CD4-positive, alpha-beta T cell (primary cell): ENCODE measurements at regions not wholly inside any gene's neighbourhood (a gene's known extent, or its start where the extent isn't known, plus 50 kb on each side); places are given as distances from the start of the nearest gene placed in this dataset.

Source experiments
- ATAC-seq: fragments of 200-7000 bp; cut with Tn5 transposase; one replicate; pipeline ENCODE4 v1.10.0; 2022; ENCODE audit warnings: mild to moderate bottlenecking; ENCODE audit not compliant: poor library complexity
- CTCF ChIA-PET: fragments of 350-600 bp; sonication (Branson Sonifier 250); formaldehyde crosslinking; loops from one replicate; lab custom pipeline; 2021; ENCODE audit warnings: antibody characterized with exemption, inconsistent platforms; lab: Charles Lee
- POLR2A ChIA-PET: fragments of 350-600 bp; sonication (Branson Sonifier 250); formaldehyde crosslinking; loops from one replicate; lab custom pipeline; 2021; ENCODE audit warnings: antibody characterized with exemption, inconsistent platforms; lab: Charles Lee
- DNase-seq, 14 experiments: peaks; one replicate each; pipeline ENCODE4 v3.0.0-alpha.2; 2013 to 2020; ENCODE audit warnings: mixed read lengths in 2 of 14
- H3K27ac ChIP-seq, 2 donors: one replicate each; pipeline versions ENCODE4 v1.5.1 to v1.7.0; 2013; ENCODE audit warnings: low read length in 2 of 2, low read depth in 1 of 2, mild to moderate bottlenecking in 1 of 2
- H3K27me3 ChIP-seq, 2 experiments: 1 replicate in 1 of 2; 2 replicates in 1 of 2; pipeline versions ENCODE4 v1.6.1 to v1.7.0; 2013; ENCODE audit warnings: low read length in 2 of 2, control low read depth in 1 of 2, mild to moderate bottlenecking in 1 of 2, moderate library complexity in 1 of 2; ENCODE audit not compliant: insufficient read depth in 2 of 2, control insufficient read depth in 1 of 2
- H3K36me3 ChIP-seq: one replicate; pipeline ENCODE4 v1.6.1; 2013; ENCODE audit warnings: low read length, control low read depth; ENCODE audit not compliant: insufficient read depth
- H3K4me1 ChIP-seq: one replicate; pipeline ENCODE4 v1.6.1; 2013; ENCODE audit warnings: low read length, control low read depth; ENCODE audit not compliant: insufficient read depth
- H3K4me3 ChIP-seq: one replicate; pipeline ENCODE4 v1.5.1; 2013; ENCODE audit warnings: mild to moderate bottlenecking, low read length, moderate library complexity
- H3K9me3 ChIP-seq, 2 experiments: 1 replicate in 1 of 2; 2 replicates in 1 of 2; pipeline versions ENCODE4 v1.6.1 to v1.7.0; 2013; ENCODE audit warnings: low read length in 2 of 2, mild to moderate bottlenecking in 2 of 2, control low read depth in 1 of 2, moderate library complexity in 1 of 2; ENCODE audit not compliant: control insufficient read depth in 1 of 2, insufficient read depth in 1 of 2
- H3K27ac Mint-ChIP-seq: one replicate; pipeline ENCODE4 v1.8.0; 2020; ENCODE audit warnings: mixed read lengths
- H3K27me3 Mint-ChIP-seq: one replicate; pipeline ENCODE4 v1.8.0; 2021; ENCODE audit warnings: mixed read lengths
- H3K36me3 Mint-ChIP-seq: one replicate; pipeline ENCODE4 v1.8.0; 2021; ENCODE audit warnings: low read depth, mixed read lengths
- H3K4me1 Mint-ChIP-seq: one replicate; pipeline ENCODE4 v1.8.0; 2021; ENCODE audit warnings: low read depth, mixed read lengths
- H3K4me3 Mint-ChIP-seq: one replicate; pipeline ENCODE4 v1.8.0; 2020; ENCODE audit warnings: mild to moderate bottlenecking, mixed read lengths
- H3K9me3 Mint-ChIP-seq: one replicate; pipeline ENCODE4 v1.8.0; 2020; ENCODE audit warnings: mixed read lengths
- intact Hi-C, 2 experiments: fragments of 100-400 bp; cut with DNase I in 1 of 2; cut with micrococcal nuclease in 1 of 2; formaldehyde crosslinking; loops; one replicate each; pipeline versions ENCODE4 v1.15.1 to v1.9.0; 2023 to 2025; cut with DNase I, micrococcal nuclease
- TF ChIP-seq, protein P1 (sequence below): fragments of 200-600 bp; IDR thresholded peaks from one replicate; pipeline ENCODE4 v1.8.0; 2022; ENCODE audit warnings: antibody characterized with exemption, mild to moderate bottlenecking

DNA sequence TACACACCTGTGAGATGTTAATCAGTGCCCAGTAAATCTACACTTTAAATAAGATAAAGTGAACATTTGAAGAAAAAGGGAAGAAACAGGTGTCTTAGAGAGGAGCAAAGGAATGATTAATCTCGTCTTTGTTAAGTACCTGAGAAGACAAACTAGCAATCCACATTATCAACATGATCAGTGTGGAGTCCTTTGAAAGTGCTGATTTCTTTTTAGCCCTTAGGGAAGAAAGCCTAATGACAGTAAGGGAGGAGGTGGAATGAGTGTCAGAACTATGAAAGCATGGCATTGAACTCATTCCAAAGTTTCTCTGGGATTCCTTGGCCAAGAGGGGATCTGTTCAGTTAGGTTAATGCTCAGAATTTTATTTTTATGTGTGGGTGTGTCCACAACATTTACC, 1109.0 kb upstream of the ACO1 start:
- Mint-ChIP-seq H3K27me3 (no peaks in the 10 kb centered on the region), H3K27ac (no peak overlapping the region), H3K4me1 (peaks cover 25% of the 10 kb centered on the region), H3K36me3 (no peaks in the 10 kb centered on the region), H3K4me3 (no peak overlapping the region), H3K9me3 (no peaks in the 10 kb centered on the region)
- POLR2A ChIA-PET: no interaction called here
- H3K4me1 ChIP-seq: no peaks in the 10 kb centered on the region
- CTCF ChIA-PET: no interaction called here
- no peak overlapping the region for H3K27ac ChIP-seq
- no peaks in the 10 kb centered on the region for H3K9me3 ChIP-seq
- H3K36me3 ChIP-seq: no peaks in the 10 kb centered on the region
- H3K27me3 ChIP-seq: no peaks in the 10 kb centered on the region
- intact Hi-C loops: loop anchor here in 1 of 2 experiments (5.0 kb wide), 1 partner anchor 38 kb away; no protein-coding TSS in a partner anchor
- H3K4me3 ChIP-seq: no peak overlapping the region
- TF ChIP-seq, protein P1, sequence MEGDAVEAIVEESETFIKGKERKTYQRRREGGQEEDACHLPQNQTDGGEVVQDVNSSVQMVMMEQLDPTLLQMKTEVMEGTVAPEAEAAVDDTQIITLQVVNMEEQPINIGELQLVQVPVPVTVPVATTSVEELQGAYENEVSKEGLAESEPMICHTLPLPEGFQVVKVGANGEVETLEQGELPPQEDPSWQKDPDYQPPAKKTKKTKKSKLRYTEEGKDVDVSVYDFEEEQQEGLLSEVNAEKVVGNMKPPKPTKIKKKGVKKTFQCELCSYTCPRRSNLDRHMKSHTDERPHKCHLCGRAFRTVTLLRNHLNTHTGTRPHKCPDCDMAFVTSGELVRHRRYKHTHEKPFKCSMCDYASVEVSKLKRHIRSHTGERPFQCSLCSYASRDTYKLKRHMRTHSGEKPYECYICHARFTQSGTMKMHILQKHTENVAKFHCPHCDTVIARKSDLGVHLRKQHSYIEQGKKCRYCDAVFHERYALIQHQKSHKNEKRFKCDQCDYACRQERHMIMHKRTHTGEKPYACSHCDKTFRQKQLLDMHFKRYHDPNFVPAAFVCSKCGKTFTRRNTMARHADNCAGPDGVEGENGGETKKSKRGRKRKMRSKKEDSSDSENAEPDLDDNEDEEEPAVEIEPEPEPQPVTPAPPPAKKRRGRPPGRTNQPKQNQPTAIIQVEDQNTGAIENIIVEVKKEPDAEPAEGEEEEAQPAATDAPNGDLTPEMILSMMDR: no peak
- DNase-seq (no peak), ATAC-seq (no peak)

DNA sequence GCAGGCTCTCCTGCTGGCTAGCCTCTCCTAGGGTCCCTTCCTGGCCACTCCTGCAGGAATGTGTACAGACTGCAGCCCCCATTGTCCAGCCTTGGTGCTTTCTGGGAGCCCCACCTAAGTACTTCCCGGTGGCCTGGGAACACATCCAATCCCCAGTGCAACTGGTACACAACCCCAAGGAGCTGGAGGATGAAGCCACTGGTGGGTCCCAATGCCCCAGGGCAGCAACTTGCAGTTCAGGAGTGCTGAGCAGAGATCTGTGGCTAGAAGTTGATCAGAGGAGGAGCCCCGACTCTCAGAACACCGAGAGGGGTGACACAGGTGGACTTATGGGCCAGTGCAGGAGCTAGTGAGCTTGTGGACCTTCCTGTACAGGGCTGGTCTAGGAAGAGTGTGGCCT, 1093.7 kb upstream of the ACO1 start:
- TF ChIP-seq, protein P1: no peak
- intact Hi-C loops: no loop called here
- H3K9me3 Mint-ChIP-seq: peaks cover 5% of the 10 kb centered on the region

DNA sequence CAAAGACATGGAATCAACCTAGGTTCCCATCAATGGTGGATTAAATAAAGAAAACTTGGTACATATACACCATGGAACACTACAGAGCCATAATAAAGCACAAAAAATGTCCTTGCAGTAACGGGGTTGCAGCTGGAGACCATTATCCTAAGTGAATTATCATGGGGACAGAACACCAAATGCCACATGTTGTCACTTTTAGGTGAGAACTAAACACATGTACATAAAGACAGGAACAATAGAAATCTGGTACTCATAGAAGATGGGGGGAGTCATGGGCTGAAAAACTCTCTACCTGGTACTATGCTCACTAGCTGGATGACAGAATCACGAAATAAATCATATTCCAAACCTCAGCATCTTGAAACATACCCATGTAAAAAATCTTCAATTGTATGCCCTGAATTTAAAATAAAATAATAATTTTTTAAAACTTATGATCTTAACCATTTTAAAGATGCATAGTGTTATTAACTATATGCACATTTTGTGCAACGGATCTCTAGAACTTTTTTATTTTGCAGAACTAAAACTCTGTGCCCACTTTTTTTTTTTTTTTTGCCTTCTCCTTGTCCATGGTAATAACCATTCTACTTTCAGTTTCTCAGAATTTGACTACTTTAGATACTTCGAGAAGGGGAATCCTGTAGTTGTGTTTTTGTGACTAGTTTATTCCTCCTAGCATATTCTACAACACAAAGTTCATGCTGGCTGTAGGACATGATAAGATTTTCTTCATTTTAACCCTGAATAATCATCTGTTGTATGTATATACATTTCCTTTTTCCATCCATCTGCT, 1081.6 kb upstream of the ACO1 start:
- Mint-ChIP-seq H3K9me3 (no peaks in the 10 kb centered on the region), H3K27me3 (no peaks in the 10 kb centered on the region), H3K4me3 (peak overlapping the region; percentile 36), H3K36me3 (peaks cover 6% of the 10 kb centered on the region), H3K27ac (peak overlapping the region; percentile 16), H3K4me1 (peaks cover 33% of the 10 kb centered on the region)
- H3K36me3 ChIP-seq: no peaks in the 10 kb centered on the region
- intact Hi-C loops: loop anchor here in 1 of 2 experiments (5.0 kb wide), 1 partner anchor 186 kb away; no protein-coding TSS in a partner anchor
- no peak overlapping the region for H3K4me3 ChIP-seq
- TF ChIP-seq, protein P1: no peak
- ATAC-seq (no peak), DNase-seq (no peak)
- POLR2A ChIA-PET: interaction anchor here (0.6 to 1.1 kb wide), 2 partner anchors 172 to 239 kb away, joined by 3 to 4 read pairs; no protein-coding TSS in a partner anchor
- no peaks in the 10 kb centered on the region for H3K4me1 ChIP-seq
- H3K27me3 ChIP-seq: no peaks in the 10 kb centered on the region
- no peaks in the 10 kb centered on the region for H3K9me3 ChIP-seq
- no peak overlapping the region for H3K27ac ChIP-seq
- CTCF ChIA-PET: no interaction called here

More for the DNA sequence above, 1093.7 kb upstream of the ACO1 start:
- Mint-ChIP-seq H3K27me3 (no peaks in the 10 kb centered on the region), H3K4me3 (no peak overlapping the region), H3K4me1 (no peaks in the 10 kb centered on the region), H3K36me3 (peaks cover 14% of the 10 kb centered on the region), H3K27ac (no peak overlapping the region)
- Histone ChIP-seq H3K9me3 (peaks cover 0 to 4% of the 10 kb centered on the region in 2 experiments), H3K27ac (no peak overlapping the region), H3K27me3 (no peaks in the 10 kb centered on the region), H3K4me1 (no peaks in the 10 kb centered on the region), H3K36me3 (no peaks in the 10 kb centered on the region), H3K4me3 (no peak overlapping the region)
- POLR2A ChIA-PET: interaction anchor here (0.6 kb wide), 1 partner anchor 20 kb away, joined by 3 read pairs; no protein-coding TSS in a partner anchor
- CTCF ChIA-PET: no interaction called here
- ATAC-seq: no peak
- no peak for DNase-seq
